SK-N-SH treated with all-trans-retinoic acid at 6 μM for 48 hours (cell line): ENCODE measurements at regions not wholly inside any gene's neighbourhood (a gene's known extent, or its start where the extent isn't known, plus 50 kb on each side); places are given as distances from the start of the nearest gene placed in this dataset.

Experiments used
- CSRNP3 ChIP-seq: fragments of 250-450 bp; sonication (Bioruptor Pico); IDR thresholded peaks from 2 replicates; pipeline ENCODE4 v1.5.1; 2021; ENCODE audit warnings: mild to moderate bottlenecking, moderate library complexity
- GLIS3 ChIP-seq: fragments of 250-450 bp; sonication (Bioruptor Pico); IDR thresholded peaks from 2 replicates; pipeline ENCODE4 v1.5.0; 2020; ENCODE audit warnings: mild to moderate bottlenecking, moderate library complexity
- OSR1 ChIP-seq: fragments of 250-450 bp; sonication (Bioruptor Pico); IDR thresholded peaks from 2 replicates; pipeline ENCODE4 v1.8.0; 2022; ENCODE audit warnings: moderate library complexity, mild to moderate bottlenecking, inconsistent platforms
- PATZ1 ChIP-seq: fragments of 250-450 bp; sonication (Bioruptor Pico); IDR thresholded peaks from 2 replicates; pipeline ENCODE4 v1.8.0; 2020; ENCODE audit warnings: mild to moderate bottlenecking, moderate library complexity, borderline replicate concordance
- POU6F1 ChIP-seq: fragments of 250-450 bp; sonication (Bioruptor Pico); IDR thresholded peaks from 2 replicates; pipeline ENCODE4 v1.8.0; 2021; ENCODE audit warnings: low read depth, mild to moderate bottlenecking, moderate library complexity, borderline replicate concordance
- PPARA ChIP-seq: fragments of 250-450 bp; sonication (Bioruptor Pico); IDR thresholded peaks from 2 replicates; pipeline ENCODE4 v1.5.0; 2020; ENCODE audit warnings: mild to moderate bottlenecking, borderline replicate concordance
- TCF4 ChIP-seq: fragments of 250-450 bp; sonication (Bioruptor Pico); IDR thresholded peaks from 2 replicates; pipeline ENCODE4 v1.8.0; 2021; ENCODE audit warnings: mild to moderate bottlenecking, moderate library complexity, borderline replicate concordance
- ZC3H10 ChIP-seq: fragments of 250-450 bp; sonication (Bioruptor Pico); IDR thresholded peaks from 2 replicates; pipeline ENCODE4 v1.5.1; 2021; ENCODE audit warnings: mild to moderate bottlenecking, moderate library complexity
- ZFP3 ChIP-seq: fragments of 250-450 bp; sonication (Bioruptor Pico); IDR thresholded peaks from 2 replicates; pipeline ENCODE4 v1.5.0; 2020; ENCODE audit warnings: mild to moderate bottlenecking, moderate library complexity
- ZFP30 ChIP-seq: fragments of 450-650 bp; formaldehyde crosslinking; IDR thresholded peaks from 2 replicates; pipeline ENCODE4 v1.5.0; 2022; ENCODE audit warnings: mild to moderate bottlenecking, moderate library complexity
- ZNF565 ChIP-seq: fragments of 450-650 bp; formaldehyde crosslinking; conservative IDR thresholded peaks from 2 replicates; pipeline ENCODE4 v1.5.0; 2020; ENCODE audit warnings: low read depth, mild to moderate bottlenecking, moderate library complexity

- no peak for TF ChIP-seq PPARA (CRISPR knock-in tag)
- no peak for TF ChIP-seq ZFP30 (CRISPR knock-in tag)
- TF ChIP-seq ZFP3: no peak
- TF ChIP-seq ZNF565 (CRISPR knock-in tag): no peak
- TF ChIP-seq CSRNP3 (CRISPR knock-in tag): no peak
- TF ChIP-seq TCF4 (CRISPR knock-in tag): no peak
- TF ChIP-seq GLIS3: no peak
- TF ChIP-seq ZC3H10 (CRISPR knock-in tag): no peak
- TF ChIP-seq PATZ1 (CRISPR knock-in tag): no peak
- no peak for TF ChIP-seq OSR1 (CRISPR knock-in tag)
- no peak for TF ChIP-seq POU6F1 (CRISPR knock-in tag)
Observed at GRCh38 chr4:182133033-182133432, 110.2 kb upstream of the TENM3 start.
